HG02884 (cell line): ENCODE measurements at regions not wholly inside any gene's neighbourhood (a gene's known extent, or its start where the extent isn't known, plus 50 kb on each side); places are given as distances from the start of the nearest gene placed in this dataset.
"Not testable (repeated sequence)": the region's sequence is repeated elsewhere in the genome, so short reads cannot be mapped to it uniquely, and the experiment has no call there.

Source experiments
- ATAC-seq: cut with Tn5 transposase; IDR thresholded peaks from one replicate; pipeline ENCODE4 v1.9.1; 2021; ENCODE audit warnings: mild to moderate bottlenecking, moderate library complexity; ENCODE audit not compliant: unreplicated experiment

DNA sequence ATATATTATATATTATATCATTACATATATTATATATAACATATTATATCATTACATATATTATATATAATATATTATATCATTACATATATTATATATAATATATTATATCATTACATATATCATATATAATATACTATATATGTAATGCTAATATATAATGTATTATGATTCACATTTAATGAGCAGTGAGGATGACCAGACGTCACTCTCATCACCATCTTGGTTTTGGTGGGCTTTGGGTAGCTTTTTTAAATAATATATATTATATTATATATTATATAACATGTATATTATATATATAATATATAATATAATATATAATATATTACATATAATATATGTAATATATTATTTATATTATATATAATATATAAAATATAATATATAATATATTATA, 1189.4 kb upstream of the AUTS2 start:
- ATAC-seq: no peak

DNA sequence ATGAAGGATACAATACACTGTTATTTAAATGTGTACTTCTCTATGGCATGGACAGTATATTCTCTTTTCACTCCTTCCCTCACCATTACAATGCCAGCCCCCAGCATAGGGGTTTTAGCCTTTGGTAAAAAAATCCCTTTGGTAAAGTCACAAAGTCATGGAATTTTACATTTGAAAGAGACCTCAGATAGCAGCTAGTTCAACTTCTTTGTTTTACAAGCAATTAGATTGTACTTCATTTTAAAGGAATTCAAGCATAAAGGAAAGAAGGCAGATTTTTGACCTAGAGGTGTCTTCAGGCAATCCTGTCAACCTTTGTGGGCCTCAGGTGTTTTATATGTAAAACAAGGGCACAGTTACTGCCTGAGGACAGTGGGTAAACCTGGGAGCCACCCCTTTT, 1188.4 kb upstream of the AUTS2 start:
- ATAC-seq: no peak

DNA sequence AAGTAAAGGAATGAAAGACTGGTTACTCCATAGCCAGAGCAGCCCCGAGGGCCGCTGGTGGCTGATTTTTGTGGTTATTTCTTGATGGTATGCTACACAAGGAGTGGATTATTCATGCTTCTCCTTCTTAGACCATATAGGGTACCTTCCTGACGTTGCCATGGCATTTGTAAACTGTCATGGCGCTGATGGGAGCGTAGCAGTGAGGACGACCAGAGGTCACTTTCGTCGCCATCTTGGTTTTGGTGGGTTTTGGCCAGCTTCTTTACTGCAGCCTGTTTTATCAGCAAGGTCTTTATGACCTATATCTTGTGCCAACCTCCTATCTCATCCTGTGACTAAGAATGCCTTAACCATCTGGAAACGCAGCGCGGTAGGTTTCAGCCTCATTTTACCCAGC, 1187.6 kb upstream of the AUTS2 start:
- ATAC-seq: not testable (repeated sequence)

DNA sequence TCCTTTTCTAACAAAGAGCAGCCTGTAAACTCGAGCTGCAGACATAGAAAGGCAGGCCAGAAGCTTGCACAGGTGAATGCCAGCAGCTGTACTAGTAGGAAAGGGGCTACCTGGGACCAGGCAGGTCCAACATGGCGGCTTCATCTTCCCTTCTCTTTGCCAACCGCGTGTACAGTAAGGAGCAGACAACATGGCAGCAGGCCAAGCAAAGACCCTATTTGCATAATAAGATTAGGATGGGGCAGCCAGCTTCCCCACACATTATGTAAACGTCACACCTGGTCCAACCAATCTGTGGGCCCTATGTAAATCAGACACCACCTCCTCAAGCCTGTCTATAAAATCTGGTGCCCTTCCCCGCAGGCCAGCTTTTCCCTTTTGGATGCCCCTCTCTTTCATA, 1186.5 kb upstream of the AUTS2 start:
- ATAC-seq: no peak

DNA sequence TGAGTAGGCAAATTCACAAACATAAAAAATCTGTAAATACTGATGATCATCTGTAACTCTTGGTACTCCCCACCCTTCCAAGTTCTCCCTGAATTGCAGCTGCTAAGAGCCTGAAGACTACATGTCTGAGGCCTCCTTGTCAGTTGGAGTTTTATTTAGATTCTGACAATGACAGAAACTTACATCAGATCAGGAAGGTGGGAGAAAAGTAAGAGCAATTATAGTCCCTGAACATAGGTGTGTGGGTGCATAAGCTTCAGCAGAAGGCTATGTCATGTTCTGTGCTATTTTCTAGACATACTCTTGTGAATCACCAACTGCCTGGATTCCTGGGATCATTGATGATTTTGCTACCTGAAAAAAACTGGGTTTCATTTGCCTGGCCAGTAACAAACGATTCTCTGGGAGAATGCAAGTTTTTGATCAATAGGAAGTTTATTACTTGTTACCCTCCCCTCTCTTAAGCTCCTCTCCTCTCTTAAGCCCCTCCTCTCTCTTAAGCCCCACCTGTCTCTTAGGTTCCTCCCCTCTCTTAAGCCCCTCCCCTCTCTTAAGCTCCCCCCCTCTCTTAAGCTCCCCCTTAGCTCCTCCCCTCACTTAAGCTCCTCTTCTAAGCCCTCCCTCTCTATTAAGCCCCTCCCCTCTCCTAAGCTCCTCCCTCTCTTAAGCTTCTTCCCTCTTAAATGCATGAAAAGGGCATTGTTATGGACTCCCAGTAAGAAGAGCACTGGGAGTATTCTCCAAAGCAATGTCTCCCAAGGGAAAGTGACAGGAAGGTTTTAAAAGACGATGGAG, 1183.4 kb upstream of the AUTS2 start:
- ATAC-seq: no peak

DNA sequence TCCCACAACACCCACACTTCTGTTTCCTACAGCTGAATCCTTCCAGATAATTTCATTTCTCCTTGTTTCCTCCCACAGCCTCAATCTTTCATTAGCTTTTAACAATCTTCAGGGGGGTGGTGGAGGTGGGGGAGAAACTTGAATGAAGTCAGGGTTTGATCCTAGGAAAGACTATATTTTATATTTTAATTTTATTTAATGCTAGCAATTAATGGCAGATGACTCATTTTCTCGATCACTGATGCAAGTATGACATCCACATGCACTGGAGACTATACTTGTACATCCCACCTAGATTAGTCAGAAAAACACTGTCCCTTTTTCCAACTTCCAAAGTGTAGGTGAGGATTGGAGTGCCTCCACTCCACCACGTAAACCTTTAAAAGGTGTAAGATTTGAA, 1181.3 kb upstream of the AUTS2 start:
- ATAC-seq: no peak

DNA sequence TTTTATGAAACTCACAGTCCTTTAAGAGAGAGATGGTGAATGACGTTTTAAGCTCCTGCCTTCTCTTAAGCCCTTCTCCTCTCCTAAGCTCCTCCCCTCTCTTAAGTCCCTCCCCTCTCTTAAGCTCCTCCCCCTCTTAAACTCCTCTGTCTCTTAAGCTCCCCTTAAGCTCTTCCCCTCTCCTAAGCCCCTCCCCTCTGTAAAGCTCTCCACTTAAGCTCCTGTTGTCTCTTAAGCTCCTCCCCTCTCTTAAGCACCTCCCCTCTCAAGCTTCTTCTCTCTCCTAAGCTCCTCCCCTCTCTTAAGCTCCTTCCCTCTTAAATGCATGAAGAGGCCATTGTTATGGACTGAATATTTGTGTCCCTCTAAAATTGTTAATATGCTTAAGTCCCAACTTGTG, 1180.6 kb upstream of the AUTS2 start:
- no peak for ATAC-seq

DNA sequence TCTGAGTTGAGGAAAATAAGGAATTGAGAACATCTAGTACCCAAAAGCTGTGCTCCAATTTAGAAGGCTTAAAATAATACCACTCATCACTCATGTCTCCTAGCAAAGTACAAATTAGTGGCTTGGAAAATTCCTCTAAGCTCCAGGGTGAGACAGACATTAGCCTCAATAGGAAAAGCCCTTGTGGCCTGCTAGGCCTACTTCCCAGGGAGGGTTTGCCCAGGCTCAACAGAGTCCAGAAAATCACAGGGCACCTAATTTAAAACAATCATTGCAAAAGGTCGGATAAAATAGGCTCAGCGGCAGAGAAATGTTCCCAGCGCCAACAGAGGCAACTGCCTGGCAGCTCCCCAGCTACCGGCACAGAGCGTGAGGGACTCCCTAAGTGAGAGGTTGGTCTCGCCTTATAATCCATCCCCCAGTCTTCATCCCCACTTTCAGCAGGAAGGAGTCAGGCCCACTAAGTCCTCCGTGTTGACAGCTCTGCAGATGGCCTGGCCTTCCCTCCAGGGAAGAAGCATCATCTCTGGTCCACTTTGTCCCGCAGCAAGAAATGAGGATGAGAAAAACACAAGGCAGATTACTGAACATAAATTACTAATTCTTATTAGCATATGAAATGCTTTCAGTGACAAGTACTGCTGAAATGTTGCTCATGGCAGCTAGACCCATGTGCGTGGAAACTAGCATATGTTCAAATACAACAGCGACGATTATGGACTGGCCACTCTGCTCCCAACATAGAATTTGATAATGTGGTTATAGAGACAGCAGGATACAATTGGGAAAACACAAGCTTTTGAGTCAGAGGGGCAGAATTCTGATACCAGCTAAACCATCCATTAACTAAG, 1177.7 kb upstream of the AUTS2 start:
- no peak for ATAC-seq

DNA sequence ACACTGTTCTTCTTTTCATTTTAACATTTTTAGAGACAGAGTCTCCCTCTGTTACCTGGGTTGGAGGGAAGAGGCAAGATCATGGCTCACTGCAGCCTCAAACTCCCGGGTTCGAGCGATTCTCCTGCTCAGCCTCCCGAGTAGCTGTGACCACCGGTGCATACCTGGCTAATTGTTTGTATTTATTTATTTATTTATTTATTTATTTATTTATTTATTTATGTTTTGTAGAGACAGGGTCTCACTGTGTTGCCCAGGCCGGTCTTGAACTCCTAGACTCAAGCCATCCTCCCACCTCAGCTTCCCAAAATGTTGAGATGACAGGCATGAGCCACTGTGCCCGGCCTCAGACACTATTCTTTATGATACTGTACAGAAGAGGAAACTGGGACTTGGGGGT, 1176.6 kb upstream of the AUTS2 start:
- no peak for ATAC-seq

DNA sequence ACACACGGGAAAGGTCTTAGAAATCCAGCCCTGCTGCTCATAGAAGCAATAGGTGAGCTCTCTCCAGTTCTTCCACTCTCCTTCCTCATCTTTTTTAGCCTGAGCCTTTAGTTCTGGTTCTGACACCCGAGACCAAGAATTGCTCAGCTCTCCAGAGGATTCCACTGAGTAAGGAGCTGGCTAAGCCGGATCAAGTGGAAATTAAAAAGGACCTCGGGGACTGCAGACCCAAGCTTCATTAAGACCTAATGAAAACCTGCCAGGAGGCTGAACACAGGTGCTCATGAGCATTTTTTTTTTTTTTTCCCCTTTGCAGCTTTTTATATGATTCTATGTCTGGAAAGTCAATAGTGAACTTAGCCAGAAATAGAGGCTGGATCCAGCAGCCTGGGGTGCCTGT, 1176.0 kb upstream of the AUTS2 start:
- no peak for ATAC-seq

DNA sequence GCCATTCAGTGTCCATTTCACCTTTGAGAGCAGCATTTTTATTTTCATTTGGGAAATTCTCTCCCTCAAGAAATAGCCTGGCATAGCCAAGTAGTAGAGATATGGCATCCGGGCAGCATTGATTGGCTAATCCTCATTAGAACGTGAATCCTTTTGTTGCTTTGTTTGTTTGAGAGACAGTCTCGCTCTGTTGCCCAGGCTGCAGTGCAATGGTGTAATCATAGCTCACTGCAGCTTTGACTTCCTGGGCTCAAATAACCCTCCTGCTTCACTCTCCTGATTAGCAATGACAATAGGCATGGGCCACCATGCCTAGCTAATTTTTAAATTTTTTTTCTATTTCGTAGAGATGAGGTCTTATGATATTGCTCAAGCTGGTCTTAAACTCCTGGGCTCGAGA, 1174.9 kb upstream of the AUTS2 start:
- no peak for ATAC-seq

DNA sequence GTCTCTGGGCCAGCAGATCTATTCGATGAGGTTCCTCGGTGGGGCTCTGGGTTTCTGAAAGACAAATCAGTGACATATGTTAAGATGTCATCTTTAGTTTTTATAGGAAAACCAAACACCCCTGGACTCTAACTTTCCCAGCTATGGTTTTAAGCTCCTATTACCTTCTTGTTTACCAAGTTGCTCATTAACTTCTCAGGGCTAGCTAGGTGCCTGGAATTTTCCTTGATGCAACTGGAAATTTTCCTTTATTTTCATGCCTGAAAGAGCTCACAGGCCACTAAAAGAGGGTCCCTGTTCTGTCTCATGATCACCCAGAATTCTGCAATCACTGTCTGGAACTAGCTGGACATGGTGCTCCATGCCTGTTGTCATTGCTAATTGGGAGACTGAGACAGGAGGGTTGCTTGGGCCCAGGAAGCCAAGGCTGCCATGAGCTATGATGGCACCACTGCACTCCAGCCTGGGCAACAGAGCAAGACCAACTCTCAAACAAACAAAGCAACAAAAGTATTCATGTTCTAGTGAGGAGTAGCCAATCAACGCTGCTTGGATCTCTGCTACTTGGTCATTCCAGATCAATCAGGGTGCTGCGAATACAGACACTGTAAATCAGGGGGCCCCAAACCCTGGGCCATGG, 1173.5 kb upstream of the AUTS2 start:
- ATAC-seq: no peak

DNA sequence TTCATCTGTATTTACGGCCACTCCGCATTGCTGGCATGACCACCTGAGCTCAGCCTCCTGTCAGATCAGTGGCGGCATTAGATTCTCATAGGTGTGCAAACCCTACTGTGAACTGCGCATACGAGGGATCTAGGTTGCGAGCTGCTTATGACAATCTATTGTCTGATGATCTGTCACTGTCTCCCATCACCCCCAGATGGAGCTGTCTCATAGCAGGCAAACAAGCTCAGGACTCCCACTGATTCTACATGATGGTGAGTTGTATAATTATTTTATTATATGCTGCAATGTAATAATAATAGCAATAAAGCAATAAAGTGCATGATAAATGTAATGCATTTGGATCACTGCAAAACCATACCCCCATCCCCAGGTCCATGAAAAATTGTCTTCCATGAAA, 1172.9 kb upstream of the AUTS2 start:
- no peak for ATAC-seq

DNA sequence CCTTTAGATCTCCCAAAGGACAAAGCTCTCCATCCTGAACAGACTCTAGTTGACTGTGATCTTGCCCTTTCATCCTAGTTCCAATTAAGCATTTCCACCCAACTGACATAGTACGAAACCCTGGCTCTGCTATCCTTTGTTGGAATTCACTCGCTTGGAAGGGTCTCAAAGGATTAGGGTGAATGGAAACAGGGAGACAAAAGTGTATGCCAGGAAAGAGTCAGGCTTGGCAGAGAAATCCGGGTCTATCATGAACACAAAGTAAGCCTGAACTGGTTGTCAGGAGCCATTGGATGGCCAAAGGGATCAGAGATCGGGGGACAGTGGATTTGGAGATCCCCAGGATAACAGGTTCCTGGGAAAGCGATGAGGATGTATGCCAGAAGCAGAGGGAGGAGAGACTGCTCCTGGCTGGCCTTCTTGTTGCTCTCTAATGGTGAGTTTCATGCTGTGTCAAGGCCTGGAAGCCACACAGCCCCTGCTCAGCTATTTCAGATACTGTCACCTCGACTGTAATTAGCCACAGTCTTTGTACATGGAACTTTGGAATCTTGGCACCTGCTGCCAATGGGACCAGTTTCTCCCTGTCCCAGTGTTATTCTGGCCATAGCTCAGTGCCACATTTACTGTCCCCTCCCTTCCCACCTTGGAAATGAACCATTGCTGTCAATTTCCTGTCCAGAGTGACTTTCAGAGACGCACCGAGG, 1168.7 kb upstream of the AUTS2 start:
- ATAC-seq: no peak

DNA sequence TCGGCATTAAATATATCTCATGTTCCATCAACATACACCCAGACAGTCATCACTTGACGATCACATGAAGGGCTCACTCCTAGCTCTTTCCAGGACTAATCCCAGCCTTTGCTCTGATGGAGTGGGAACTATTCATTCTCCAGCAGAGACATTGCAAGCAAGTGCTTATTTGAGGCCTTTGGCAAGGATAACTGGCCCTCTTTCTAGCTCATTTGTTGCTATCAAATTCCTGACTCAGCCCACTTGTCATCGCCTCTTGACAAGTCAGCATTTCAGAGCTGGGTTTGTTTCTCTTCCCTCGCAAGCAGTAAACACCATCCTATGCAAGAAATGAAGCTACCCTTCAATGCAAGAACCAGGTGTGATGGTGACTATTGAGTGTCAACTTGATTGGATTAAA, 1165.7 kb upstream of the AUTS2 start:
- ATAC-seq: no peak

DNA sequence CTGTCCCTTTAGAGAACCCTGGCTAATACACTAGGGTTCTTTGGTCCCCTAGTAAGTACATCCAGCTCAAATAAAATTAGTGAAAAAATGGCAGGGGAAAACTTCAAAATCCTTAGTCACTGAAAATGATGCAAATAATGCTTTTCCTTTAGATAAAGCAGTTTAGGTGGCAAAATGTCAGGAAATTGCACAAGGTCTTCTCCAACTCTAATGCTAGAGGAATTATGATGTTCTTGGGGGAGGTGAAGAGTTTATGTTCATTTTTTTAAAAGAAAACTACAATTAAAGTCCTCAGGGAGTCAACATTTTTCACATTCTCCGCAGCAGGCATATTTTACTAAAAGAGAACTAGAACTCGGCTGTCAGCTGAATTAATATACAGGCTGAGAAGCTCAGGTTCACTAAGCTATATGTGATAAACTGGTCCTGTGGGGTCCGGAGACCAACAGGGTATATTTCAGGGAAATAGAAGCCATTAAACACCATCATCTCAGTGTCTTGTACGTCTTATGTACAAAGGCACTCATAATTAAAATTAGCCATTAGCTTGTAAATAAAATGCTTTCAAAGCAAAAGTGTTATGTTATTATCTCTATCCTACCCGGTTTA, 1164.7 kb upstream of the AUTS2 start:
- no peak for ATAC-seq

DNA sequence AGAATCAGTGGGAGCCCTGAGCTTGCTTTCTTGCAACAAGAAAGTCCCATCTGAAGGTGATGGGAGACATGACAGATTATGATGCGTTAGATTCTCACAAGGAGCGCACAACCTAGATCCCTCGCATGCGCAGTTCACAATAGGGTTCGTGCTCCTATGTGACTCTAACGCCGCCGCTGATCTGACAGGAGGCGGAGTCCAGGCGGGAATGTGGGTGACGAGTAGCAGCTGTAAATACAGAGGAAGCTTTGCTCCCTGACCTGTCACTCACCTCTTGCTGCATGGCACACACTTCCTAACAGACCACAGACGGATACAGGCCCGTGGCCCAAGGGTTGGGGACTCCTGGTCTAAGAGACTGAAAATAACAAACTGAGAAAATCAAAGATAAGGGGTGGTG, 1163.4 kb upstream of the AUTS2 start:
- no peak for ATAC-seq

DNA sequence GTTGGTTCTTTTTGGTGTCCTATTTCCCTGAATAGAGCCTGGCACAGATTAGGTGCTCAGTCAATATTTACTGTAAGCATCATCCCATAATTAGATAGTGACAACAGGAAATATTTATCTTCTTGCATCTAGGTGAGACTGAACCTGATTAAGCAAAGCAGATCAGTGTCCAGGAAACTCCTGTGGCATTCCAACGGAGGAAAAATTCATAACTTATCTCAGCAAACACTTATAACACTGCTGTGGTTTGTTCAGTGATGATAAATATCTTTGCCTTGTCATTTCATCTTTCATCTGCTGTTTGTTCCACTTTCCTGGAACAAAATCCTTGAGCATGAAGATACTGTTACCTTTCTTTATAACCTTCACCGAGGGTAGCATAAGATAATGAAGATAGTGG, 1160.3 kb upstream of the AUTS2 start:
- ATAC-seq: no peak

DNA sequence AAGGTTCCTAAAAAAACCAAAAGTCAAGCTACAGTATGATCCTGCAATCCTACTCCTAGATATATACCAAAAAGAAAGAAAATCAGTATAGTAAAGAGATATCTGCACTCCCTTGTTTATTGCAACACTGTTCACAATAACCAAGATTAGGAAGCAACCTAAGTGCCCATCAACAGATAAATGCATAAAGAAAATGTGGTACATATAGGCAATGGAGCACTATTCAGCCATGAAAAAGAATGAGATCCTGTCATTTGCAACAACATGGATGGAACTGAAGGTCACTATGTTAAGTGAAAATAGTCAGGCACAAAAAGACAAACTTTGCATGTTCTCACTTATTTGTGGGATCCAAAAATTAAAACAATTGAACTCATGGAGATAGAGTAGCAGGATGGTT, 1159.5 kb upstream of the AUTS2 start:
- no peak for ATAC-seq

DNA sequence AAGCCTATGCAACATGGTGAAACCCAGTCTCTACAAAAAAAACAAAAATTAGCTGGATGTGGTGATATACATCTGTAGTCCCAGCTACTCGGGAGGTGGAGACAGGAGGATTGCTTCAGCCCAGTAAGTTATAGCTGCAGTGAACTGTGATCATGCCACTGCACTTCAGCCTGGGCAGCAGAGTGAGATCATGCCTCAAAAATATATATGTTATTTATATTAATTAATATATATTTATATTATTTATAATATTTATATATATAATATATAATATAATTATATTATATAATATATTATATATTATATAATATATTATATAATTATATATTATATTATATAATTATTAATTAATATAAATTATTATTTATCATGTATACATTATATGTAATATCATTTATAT, 1158.4 kb upstream of the AUTS2 start:
- ATAC-seq: no peak

DNA sequence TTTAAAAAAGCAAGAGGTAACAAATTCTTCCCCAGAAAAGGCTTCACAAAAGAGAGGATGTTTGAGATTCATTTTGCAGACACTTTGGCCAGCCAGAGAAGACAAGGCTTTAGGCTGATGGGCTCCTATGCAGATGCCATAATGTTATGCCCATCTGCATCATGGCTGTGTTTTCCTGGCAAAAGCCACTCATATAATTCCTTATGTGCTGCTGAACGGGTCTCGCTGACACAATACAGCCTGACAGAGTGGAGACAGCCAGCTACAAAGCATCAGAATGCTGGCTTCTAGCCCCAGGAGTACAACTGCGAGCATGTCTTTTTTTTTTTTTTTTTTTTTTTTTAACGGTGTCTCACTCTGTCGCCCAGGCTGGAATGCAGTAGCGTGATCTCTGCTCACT, 1157.4 kb upstream of the AUTS2 start:
- ATAC-seq: no peak
